ENCODE measurements at regions not wholly inside any gene's neighbourhood (a gene's known extent, or its start where the extent isn't known, plus 50 kb on each side); places are given as distances from the start of the nearest gene placed in this dataset.
A peak's percentile ranks its signal among the peaks of the same experiment; 100 is the strongest.

GRCh38 chr20:48205281-48205782 is 420.1 kb upstream of the SULF2 start:
- DNase-seq = no peak

- DNase-seq = no peak
Measured at GRCh38 chr20:48204499-48204898, 419.2 kb upstream of the SULF2 start.

- DNase-seq = no peak
Measured at GRCh38 chr20:48203252-48203651, 418.0 kb upstream of the SULF2 start.

GRCh38 chr20:48202334-48203113 is 417.2 kb upstream of the SULF2 start:
- DNase-seq = no peak

- DNase-seq = no peak
Measured at GRCh38 chr20:48201885-48202284, 416.6 kb upstream of the SULF2 start.

GRCh38 chr20:48201188-48201587 is 415.9 kb upstream of the SULF2 start:
- DNase-seq = no peak

- DNase-seq = peak; percentile 33
Measured at GRCh38 chr20:48198929-48199451, 413.7 kb upstream of the SULF2 start.

- DNase-seq = peak; percentile 36
Measured at GRCh38 chr20:48197066-48197465, 411.8 kb upstream of the SULF2 start.

GRCh38 chr20:48196486-48196885 is 411.2 kb upstream of the SULF2 start:
- no peak for DNase-seq

- no peak for DNase-seq
Measured at GRCh38 chr20:48196001-48196400, 410.7 kb upstream of the SULF2 start.

GRCh38 chr20:48195121-48195870 is 410.0 kb upstream of the SULF2 start:
- no peak for DNase-seq

- DNase-seq = no peak
Measured at GRCh38 chr20:48194583-48194982, 409.3 kb upstream of the SULF2 start.

- no peak for DNase-seq
Measured at GRCh38 chr20:48193627-48194425, 408.5 kb upstream of the SULF2 start.

GRCh38 chr20:48192109-48192508 is 406.8 kb upstream of the SULF2 start:
- DNase-seq = no peak

GRCh38 chr20:48191200-48191599 is 405.9 kb upstream of the SULF2 start:
- DNase-seq = no peak

GRCh38 chr20:48190757-48191156 is 405.5 kb upstream of the SULF2 start:
- DNase-seq = no peak

- no peak for DNase-seq
Measured at GRCh38 chr20:48189181-48189580, 403.9 kb upstream of the SULF2 start.

- no peak for DNase-seq
Measured at GRCh38 chr20:48187851-48188250, 402.6 kb upstream of the SULF2 start.

- no peak for DNase-seq
Measured at GRCh38 chr20:48186915-48187314, 401.6 kb upstream of the SULF2 start.

GRCh38 chr20:48186447-48186846 is 401.2 kb upstream of the SULF2 start:
- no peak for DNase-seq

GRCh38 chr20:48184229-48184628 is 398.9 kb upstream of the SULF2 start:
- no peak for DNase-seq
